Stromal cell of bone marrow (primary cell): ENCODE measurements at regions not wholly inside any gene's neighbourhood (a gene's known extent, or its start where the extent isn't known, plus 50 kb on each side); places are given as distances from the start of the nearest gene placed in this dataset.

Experiments used
- DNase-seq: peaks from one replicate; pipeline ENCODE4 v3.0.0-alpha.2; 2012; ENCODE audit warnings: low read depth

GRCh38 chr3:107992976-107993684 is 97.7 kb downstream of the CD47 start:
- DNase-seq: no peak

- DNase-seq: no peak
Measured at GRCh38 chr3:107990926-107991325, 99.9 kb downstream of the CD47 start.

GRCh38 chr3:107990433-107990832 is 100.4 kb downstream of the CD47 start:
- DNase-seq: no peak

- DNase-seq: no peak
Measured at GRCh38 chr3:107989661-107990060, 101.2 kb downstream of the CD47 start.

GRCh38 chr3:107988460-107989175 is 102.2 kb downstream of the CD47 start:
- no peak for DNase-seq

GRCh38 chr3:107987036-107987939 is 103.5 kb downstream of the CD47 start:
- DNase-seq: peak; percentile 97

- DNase-seq: no peak
Measured at GRCh38 chr3:107986505-107986904, 104.3 kb downstream of the CD47 start.

- no peak for DNase-seq
Measured at GRCh38 chr3:107985496-107985895, 105.3 kb downstream of the CD47 start.

- DNase-seq: no peak
Measured at GRCh38 chr3:107983247-107983646, 107.6 kb downstream of the CD47 start.

GRCh38 chr3:107982165-107982564 is 108.7 kb downstream of the CD47 start:
- no peak for DNase-seq

- no peak for DNase-seq
Measured at GRCh38 chr3:107981471-107982111, 109.2 kb downstream of the CD47 start.

- DNase-seq: no peak
Measured at GRCh38 chr3:107979538-107979937, 111.3 kb downstream of the CD47 start.

- no peak for DNase-seq
Measured at GRCh38 chr3:107978131-107979055, 112.4 kb downstream of the CD47 start.

- DNase-seq: no peak
Measured at GRCh38 chr3:107977221-107978130, 113.4 kb downstream of the CD47 start.

GRCh38 chr3:107976202-107976800 is 114.5 kb downstream of the CD47 start:
- no peak for DNase-seq

GRCh38 chr3:107975529-107976201 is 115.2 kb downstream of the CD47 start:
- no peak for DNase-seq

GRCh38 chr3:107973961-107974360 is 116.9 kb downstream of the CD47 start:
- DNase-seq: no peak

GRCh38 chr3:107973152-107973551 is 117.7 kb downstream of the CD47 start:
- DNase-seq: no peak

- DNase-seq: no peak
Measured at GRCh38 chr3:107970993-107971580, 119.7 kb downstream of the CD47 start.
